Fibroblast of the conjunctiva (primary cell): ENCODE measurements at regions not wholly inside any gene's neighbourhood (a gene's known extent, or its start where the extent isn't known, plus 50 kb on each side); places are given as distances from the start of the nearest gene placed in this dataset.
"Not testable (repeated sequence)": the region's sequence is repeated elsewhere in the genome, so short reads cannot be mapped to it uniquely, and the experiment has no call there.

Experiments
- DNase-seq: peaks from one replicate; pipeline ENCODE4 v3.0.0-alpha.2; 2010; ENCODE audit warnings: low read depth

- no peak for DNase-seq
Measured at GRCh38 chr13:22897571-22898314, 283.0 kb upstream of the SGCG start.

- DNase-seq, result not testable (repeated sequence)
Measured at GRCh38 chr13:22900416-22900951, 280.3 kb upstream of the SGCG start.

GRCh38 chr13:22903301-22903700 lies 277.5 kb upstream of the SGCG start:
- no peak for DNase-seq

- no peak for DNase-seq
Measured at GRCh38 chr13:22903925-22904324, 276.9 kb upstream of the SGCG start.

- DNase-seq, result peak; percentile 34
Measured at GRCh38 chr13:22915442-22916082, 265.2 kb upstream of the SGCG start.

- not testable (repeated sequence) for DNase-seq
Measured at GRCh38 chr13:22916276-22916675, 264.5 kb upstream of the SGCG start.

GRCh38 chr13:22925881-22926747 lies 254.7 kb upstream of the SGCG start:
- DNase-seq, result peak; percentile 36

- DNase-seq, result no peak
Measured at GRCh38 chr13:22926748-22927400, 253.9 kb upstream of the SGCG start.

- not testable (repeated sequence) for DNase-seq
Measured at GRCh38 chr13:22927845-22928244, 252.9 kb upstream of the SGCG start.

GRCh38 chr13:22929381-22930126 lies 251.2 kb upstream of the SGCG start:
- no peak for DNase-seq

- no peak for DNase-seq
Measured at GRCh38 chr13:22931576-22931975, 249.2 kb upstream of the SGCG start.

GRCh38 chr13:22932632-22933412 lies 248.0 kb upstream of the SGCG start:
- not testable (repeated sequence) for DNase-seq

GRCh38 chr13:22933571-22934181 lies 247.1 kb upstream of the SGCG start:
- no peak for DNase-seq

- no peak for DNase-seq
Measured at GRCh38 chr13:22934744-22935523, 245.8 kb upstream of the SGCG start.

- DNase-seq, result no peak
Measured at GRCh38 chr13:22936228-22936627, 244.6 kb upstream of the SGCG start.

GRCh38 chr13:22937241-22937640 lies 243.5 kb upstream of the SGCG start:
- DNase-seq, result no peak

- DNase-seq, result no peak
Measured at GRCh38 chr13:22937953-22938352, 242.8 kb upstream of the SGCG start.

GRCh38 chr13:22938576-22938975 lies 242.2 kb upstream of the SGCG start:
- no peak for DNase-seq

- no peak for DNase-seq
Measured at GRCh38 chr13:22939157-22939556, 241.6 kb upstream of the SGCG start.
